ENCODE measurements at regions not wholly inside any gene's neighbourhood (a gene's known extent, or its start where the extent isn't known, plus 50 kb on each side); places are given as distances from the start of the nearest gene placed in this dataset.

- TF ChIP-seq EZH2 (IDR thresholded peaks at IDR 0.05; ENCODE audit: insufficient read depth, poor library complexity, severe bottlenecking) (no peak), EZH2phosphoT487 (IDR thresholded peaks at IDR 0.05; ENCODE audit: insufficient read depth, low read depth) (no peak)
Measured at GRCh38 chr6:21531393-21531792, 62.2 kb upstream of the SOX4 start.

Data from GM23248 (cell line).